ENCODE measurements at regions not wholly inside any gene's neighbourhood (a gene's known extent, or its start where the extent isn't known, plus 50 kb on each side); places are given as distances from the start of the nearest gene placed in this dataset.
"Not testable (repeated sequence)": the region's sequence is repeated elsewhere in the genome, so short reads cannot be mapped to it uniquely, and the experiment has no call there.

GRCh38 chr4:98828801-98829200 is 100.1 kb downstream of the EIF4E start:
- peak in 1 of 2 donors; percentile 11 for DNase-seq

- DNase-seq: no peak
Observed at GRCh38 chr4:98827661-98828060, 101.3 kb downstream of the EIF4E start.

DNA sequence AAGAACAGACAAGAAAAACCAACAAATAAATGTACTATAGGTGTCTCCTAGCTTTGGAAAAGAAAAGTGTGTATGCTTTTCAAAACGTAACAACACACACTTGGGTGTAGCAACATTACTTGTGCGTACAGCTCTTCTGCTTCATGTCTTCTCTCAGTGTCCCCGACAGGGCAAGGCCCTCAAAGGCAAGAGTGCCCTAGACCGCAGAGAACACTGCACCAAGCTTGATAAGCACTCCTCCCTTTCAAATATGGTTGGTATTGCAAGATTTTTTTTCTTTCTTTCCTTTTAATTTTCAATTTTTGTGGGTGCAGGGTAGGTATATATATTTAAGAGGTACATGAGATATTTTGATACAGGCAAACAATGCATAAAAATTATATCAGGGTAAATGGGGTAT is 106.8 kb downstream of the EIF4E start:
- DNase-seq: no peak

- not testable (repeated sequence) for DNase-seq
Observed at GRCh38 chr4:98818116-98818515, 110.8 kb downstream of the EIF4E start.

DNA sequence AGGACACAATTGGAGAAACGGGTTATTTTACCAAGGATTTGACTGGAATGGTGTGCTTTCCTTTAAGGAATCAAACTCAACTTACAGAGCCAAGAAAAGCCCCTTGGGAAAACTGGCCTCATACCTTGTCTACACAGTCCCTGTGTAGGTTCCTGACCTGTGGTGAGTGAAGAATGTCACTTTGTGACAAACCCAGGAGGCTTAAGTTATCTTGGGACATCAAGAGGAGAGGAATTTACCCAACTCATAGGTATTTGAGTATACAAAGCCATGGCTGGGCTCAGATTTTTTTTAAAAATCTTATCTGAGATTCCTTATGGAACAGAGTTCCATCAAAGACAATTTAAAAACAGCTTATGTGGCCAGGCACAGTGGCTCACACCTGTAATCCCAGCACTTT is 112.1 kb downstream of the EIF4E start:
- DNase-seq: no peak

- DNase-seq: no peak
Observed at GRCh38 chr4:98816386-98816785, 112.5 kb downstream of the EIF4E start.

DNA sequence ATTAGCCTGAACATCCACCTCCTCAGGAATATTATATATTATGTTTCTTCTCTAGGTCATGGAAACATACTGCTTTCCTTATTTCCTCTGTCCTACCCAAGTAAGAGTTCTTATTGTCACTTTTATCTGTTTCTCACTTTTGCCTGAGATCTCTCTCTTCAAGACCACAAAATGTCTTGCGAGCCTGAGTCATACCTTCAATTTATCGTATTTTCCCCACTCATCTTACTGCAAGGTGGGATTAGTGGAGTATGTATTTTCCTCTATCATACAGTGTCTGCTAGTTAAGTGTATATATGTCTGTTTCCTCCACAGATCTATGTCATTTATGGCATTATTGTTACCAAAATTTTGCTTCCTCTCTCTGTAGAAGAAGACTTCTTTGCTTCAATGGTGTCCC is 124.5 kb downstream of the EIF4E start:
- no peak for DNase-seq

DNA sequence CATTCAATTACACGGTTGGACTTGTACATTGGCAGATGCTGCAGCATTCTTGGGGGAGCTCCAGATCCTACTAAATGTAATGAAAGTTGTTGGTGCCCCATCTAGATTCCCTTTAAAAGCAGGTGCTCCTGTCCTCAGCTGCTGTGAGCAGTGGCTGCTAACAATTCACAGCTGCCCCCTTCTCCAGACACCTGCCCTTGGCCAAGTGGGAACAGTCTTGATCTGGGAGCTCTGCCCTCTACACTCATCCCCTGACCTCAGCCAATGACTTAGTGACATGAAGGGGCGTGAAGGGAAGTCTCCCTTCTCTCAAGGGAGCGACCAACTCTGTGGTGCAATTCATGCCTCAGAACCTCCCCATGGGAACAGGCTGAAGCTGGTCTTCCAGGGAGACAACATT is 125.7 kb downstream of the EIF4E start:
- DNase-seq: no peak

DNA sequence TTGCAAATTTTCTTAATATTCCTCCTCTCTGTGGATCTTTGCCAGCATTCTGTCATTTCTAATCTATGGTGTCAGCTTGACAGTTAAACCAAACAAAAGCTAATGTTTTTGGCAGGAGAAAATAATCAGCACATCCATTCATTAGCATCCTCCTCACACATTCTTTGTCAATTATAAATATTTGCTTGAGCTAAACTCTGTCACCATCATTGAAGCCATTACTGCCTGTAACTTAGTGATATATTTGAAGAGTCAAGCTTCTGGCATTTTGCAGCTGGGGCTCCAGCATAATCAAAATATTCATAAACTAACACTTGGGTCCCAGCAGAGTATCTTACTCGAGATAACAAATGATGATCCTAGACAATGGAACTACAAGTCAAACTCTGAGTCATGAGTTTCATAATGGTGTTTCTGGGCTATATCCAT is 126.1 kb downstream of the EIF4E start:
- DNase-seq: no peak

GRCh38 chr4:98801259-98801725 is 127.6 kb downstream of the EIF4E start:
- DNase-seq: no peak

- DNase-seq: no peak
Observed at GRCh38 chr4:98796991-98797390, 131.9 kb downstream of the EIF4E start.

GRCh38 chr4:98794565-98795205 is 134.2 kb downstream of the EIF4E start:
- no peak for DNase-seq

- DNase-seq: no peak
Observed at GRCh38 chr4:98793658-98794057, 135.2 kb upstream of the TSPAN5 start.

DNA sequence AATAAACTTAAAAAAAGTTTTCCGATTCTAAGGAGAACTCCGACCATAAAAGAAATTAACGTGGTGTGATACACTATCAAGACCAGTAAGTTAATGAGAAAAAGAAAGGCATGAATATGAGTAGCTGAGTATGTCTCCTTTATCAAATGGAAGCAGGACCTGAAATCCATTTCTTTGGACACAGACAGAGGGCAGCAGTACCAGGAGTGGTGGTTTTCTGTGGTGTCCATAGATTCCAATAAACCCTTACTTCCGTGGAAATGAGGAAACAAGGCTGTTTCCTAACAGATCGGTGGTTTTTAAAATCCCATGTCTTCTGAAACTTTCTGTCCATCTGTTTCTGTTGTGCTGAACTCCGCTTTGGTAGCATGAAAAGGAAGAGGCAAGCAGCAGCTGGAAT is 128.5 kb upstream of the TSPAN5 start:
- no peak for DNase-seq

- no peak for DNase-seq
Observed at GRCh38 chr4:98784947-98785706, 126.7 kb upstream of the TSPAN5 start.

DNA sequence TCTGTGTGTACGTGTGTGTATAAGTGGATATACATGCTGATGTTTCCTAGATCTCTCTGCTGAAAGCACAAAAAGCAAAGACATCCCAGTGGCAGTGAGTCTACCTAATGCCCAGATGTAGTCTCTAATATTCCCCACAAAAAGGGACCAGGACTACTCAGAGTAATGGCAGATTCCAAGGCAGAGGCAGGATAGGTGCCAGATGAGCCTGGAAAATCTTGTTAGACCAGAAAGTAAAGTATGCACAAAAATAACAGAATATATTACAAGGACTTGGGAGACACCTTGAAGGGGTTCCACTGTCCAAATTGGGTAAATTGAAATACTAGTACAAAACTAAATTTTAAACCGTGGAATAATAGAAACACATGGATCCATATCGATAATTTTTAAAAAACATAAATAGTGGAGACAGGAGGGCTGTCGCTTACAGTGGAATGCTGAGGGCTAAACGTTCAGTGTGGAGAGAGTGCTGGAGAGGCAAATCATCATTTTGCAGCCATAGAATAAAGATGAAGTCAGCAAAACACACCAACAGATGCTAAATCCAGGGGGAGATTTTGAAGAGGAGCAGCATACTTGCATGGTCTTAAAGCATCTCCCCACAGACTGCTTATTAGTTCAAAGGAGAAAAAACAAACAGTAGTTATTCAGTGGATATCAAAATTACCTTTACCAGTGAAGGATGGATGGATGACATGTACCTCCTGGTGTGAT is 123.4 kb upstream of the TSPAN5 start:
- DNase-seq: no peak

GRCh38 chr4:98780926-98781325 is 122.5 kb upstream of the TSPAN5 start:
- DNase-seq: no peak

DNA sequence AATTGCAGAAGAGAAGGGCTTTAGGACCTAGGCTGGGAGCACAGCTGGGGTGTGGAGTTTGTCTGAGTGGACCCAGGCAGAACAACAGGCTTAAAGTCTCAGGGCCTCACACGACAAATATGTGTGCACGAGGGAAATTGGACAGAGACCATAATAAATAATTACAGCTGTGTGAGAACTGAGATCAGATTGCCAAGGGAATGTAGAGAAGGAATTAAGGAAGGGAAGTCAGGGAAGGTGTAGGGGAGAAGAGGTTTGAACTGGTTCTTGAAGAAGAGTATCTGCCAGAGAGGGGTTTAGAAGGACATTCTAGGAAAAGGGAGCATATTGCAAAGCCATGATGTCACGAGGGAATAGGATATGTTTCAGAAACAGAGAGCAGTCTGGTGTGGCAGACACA is 120.7 kb upstream of the TSPAN5 start:
- DNase-seq: no peak

GRCh38 chr4:98778206-98778605 is 119.8 kb upstream of the TSPAN5 start:
- DNase-seq: no peak

DNA sequence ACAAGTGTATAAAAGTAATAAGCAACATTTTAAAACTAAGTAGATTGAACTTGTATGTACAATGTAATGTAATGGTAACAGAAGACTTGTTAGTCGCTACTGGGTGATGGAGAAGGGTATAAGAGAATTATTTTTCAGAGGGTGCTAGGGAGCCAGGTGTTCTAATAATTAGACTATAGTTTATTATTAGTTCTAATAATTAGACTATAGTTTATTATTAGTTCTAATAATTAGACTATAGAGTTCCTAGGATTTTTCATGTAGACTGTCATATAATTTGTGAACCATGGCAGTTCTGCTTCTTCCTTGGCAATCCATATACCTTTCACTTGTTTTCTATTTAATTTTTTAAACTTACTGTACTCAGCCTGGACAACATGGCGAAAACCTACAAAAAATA is 117.3 kb upstream of the TSPAN5 start:
- DNase-seq: no peak

DNA sequence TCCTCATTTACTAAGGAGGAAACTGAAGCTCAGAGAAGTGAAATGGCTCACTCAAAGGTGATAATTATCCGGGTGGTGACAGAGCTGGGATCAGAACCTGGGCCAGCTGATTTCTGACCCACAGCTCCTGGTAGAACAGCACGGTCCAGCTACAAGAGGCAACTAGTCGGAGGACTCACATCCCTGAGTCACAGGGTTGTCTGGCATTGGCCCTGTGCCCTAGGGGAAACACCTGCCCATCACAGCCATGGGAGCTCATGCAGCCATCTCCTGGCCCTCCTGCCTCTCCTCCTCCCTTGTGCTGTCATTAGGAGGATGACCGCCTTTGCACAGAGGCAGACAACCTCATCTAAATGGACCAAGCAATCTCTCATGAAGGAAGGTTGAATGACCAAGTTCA is 115.2 kb upstream of the TSPAN5 start:
- no peak for DNase-seq

- DNase-seq: no peak
Observed at GRCh38 chr4:98771959-98772632, 113.7 kb upstream of the TSPAN5 start.

DNA sequence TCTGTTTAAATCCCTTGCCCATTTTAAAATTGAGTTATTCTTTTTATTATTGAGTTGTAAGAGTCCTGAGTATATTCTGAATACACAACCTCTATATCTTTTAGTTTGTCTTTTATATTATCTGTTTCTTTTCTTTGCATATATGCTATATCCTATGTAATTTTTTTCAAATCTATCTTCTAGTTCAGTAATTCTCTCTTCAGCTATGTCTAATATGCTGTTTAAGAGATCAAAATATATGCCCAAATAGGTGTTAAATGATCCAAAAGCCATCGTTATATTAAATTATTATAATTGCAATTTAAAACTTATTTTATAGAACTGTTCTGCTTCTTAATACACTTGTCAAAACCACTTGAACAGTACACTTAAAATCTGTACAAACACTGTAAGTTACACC is 107.4 kb upstream of the TSPAN5 start:
- no peak for DNase-seq
